ENCODE measurements at regions not wholly inside any gene's neighbourhood (a gene's known extent, or its start where the extent isn't known, plus 50 kb on each side); places are given as distances from the start of the nearest gene placed in this dataset.

DNA sequence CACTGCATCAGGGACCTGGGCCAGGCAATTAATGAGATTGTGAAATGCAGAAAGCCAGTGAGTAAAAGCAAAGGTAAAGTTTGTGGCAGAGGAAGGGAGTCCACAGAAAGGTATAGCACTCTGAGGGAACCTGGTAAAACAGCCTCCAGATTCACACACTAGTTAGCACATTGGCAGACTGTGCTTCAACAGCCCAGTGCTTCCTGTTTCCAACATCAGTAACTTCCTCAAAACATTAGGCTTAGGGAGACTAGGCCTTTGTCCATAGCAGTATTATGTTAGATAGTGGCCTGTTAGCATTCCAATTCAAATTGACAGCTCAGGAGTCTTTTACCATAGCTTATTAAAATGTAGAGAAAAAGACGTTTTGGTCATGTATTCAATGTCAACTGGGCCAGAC lies 582.6 kb upstream of the ACTRT1 start:
- no peak for TF ChIP-seq POLR2AphosphoS5 (IDR thresholded peaks at IDR 0.05)
- TF ChIP-seq, protein P1, sequence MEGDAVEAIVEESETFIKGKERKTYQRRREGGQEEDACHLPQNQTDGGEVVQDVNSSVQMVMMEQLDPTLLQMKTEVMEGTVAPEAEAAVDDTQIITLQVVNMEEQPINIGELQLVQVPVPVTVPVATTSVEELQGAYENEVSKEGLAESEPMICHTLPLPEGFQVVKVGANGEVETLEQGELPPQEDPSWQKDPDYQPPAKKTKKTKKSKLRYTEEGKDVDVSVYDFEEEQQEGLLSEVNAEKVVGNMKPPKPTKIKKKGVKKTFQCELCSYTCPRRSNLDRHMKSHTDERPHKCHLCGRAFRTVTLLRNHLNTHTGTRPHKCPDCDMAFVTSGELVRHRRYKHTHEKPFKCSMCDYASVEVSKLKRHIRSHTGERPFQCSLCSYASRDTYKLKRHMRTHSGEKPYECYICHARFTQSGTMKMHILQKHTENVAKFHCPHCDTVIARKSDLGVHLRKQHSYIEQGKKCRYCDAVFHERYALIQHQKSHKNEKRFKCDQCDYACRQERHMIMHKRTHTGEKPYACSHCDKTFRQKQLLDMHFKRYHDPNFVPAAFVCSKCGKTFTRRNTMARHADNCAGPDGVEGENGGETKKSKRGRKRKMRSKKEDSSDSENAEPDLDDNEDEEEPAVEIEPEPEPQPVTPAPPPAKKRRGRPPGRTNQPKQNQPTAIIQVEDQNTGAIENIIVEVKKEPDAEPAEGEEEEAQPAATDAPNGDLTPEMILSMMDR (IDR thresholded peaks at IDR 0.05), result no peak

All from stomach (tissue), 4 donors.